Activated CD8-positive, alpha-beta T cell treated with anti-CD3 and anti-CD28 coated beads, Interleukin-2, amount 10 ng/mL, durations not matched to agents 7 days and 5 days (primary cell): ENCODE measurements at regions not wholly inside any gene's neighbourhood (a gene's known extent, or its start where the extent isn't known, plus 50 kb on each side); places are given as distances from the start of the nearest gene placed in this dataset. TPM values are rescaled to one million over a fixed set of nuclear protein-coding genes. Genes with fewer than 3 reads are reported as not detected.

Source experiments
- ATAC-seq: fragments of 150-1000 bp; cut with Tn5 transposase; one replicate; pipeline ENCODE4 v1.10.0; 2021; ENCODE audit warnings: moderate library complexity
- CTCF ChIA-PET: fragments of 350-600 bp; sonication (Branson Sonifier 250); formaldehyde crosslinking; loops from one replicate; lab custom pipeline; 2021; ENCODE audit warnings: antibody characterized with exemption; lab: Charles Lee
- POLR2A ChIA-PET: fragments of 350-600 bp; sonication (Branson Sonifier 250); formaldehyde crosslinking; loops from one replicate; lab custom pipeline; 2021; ENCODE audit warnings: antibody characterized with exemption; lab: Charles Lee
- DNase-seq: peaks from one replicate; pipeline ENCODE4 v3.0.0-alpha.2; 2020
- H3K27ac Mint-ChIP-seq: one replicate; pipeline ENCODE4 v1.8.0; 2021; ENCODE audit warnings: mild to moderate bottlenecking, mixed read lengths
- H3K27me3 Mint-ChIP-seq: one replicate; pipeline ENCODE4 v1.8.0; 2021; ENCODE audit warnings: low read depth, mixed read lengths
- H3K36me3 Mint-ChIP-seq: one replicate; pipeline ENCODE4 v1.8.0; 2021; ENCODE audit warnings: low read depth, mixed read lengths
- H3K4me1 Mint-ChIP-seq: one replicate; pipeline ENCODE4 v1.8.0; 2021; ENCODE audit warnings: low read depth, mixed read lengths
- H3K4me3 Mint-ChIP-seq: one replicate; pipeline ENCODE4 v1.8.0; 2021; ENCODE audit warnings: mild to moderate bottlenecking, mixed read lengths
- H3K9me3 Mint-ChIP-seq: one replicate; pipeline ENCODE4 v1.8.0; 2022; ENCODE audit warnings: mixed read lengths; ENCODE audit not compliant: insufficient read depth
- microRNA-seq: library from miRNA; unstranded; fragments of <30 nt; microRNA quantifications from one replicate; pipeline ENCODE4 v1.2.0, GENCODE V29; 2022

GRCh38 chr1:98001764-98002163, 80.9 kb upstream of the DPYD start:
- no peaks in the 10 kb centered on the region for H3K36me3 Mint-ChIP-seq
- no peak for DNase-seq
- H3K27me3 Mint-ChIP-seq: peaks cover 6% of the 10 kb centered on the region
- H3K4me1 Mint-ChIP-seq: no peaks in the 10 kb centered on the region
- ATAC-seq: no peak
- H3K9me3 Mint-ChIP-seq: no peaks in the 10 kb centered on the region
- POLR2A ChIA-PET: no interaction called here
- H3K4me3 Mint-ChIP-seq: no peak overlapping the region
- CTCF ChIA-PET: no interaction called here
- no peak overlapping the region for H3K27ac Mint-ChIP-seq

GRCh38 chr1:97999320-97999719, 78.5 kb upstream of the DPYD start:
- H3K9me3 Mint-ChIP-seq: no peaks in the 10 kb centered on the region
- ChIA-PET CTCF (no interaction called here), POLR2A (no interaction called here)
- no peak overlapping the region for H3K27ac Mint-ChIP-seq
- H3K4me3 Mint-ChIP-seq: no peak overlapping the region
- peaks cover 4% of the 10 kb centered on the region for H3K27me3 Mint-ChIP-seq
- ATAC-seq: no peak
- DNase-seq: no peak
- no peaks in the 10 kb centered on the region for H3K4me1 Mint-ChIP-seq
- no peaks in the 10 kb centered on the region for H3K36me3 Mint-ChIP-seq

GRCh38 chr1:97996880-97997279, 76.0 kb upstream of the DPYD start:
- Mint-ChIP-seq H3K27me3 (peaks cover 9% of the 10 kb centered on the region), H3K27ac (no peak overlapping the region), H3K9me3 (no peaks in the 10 kb centered on the region), H3K36me3 (no peaks in the 10 kb centered on the region), H3K4me1 (no peaks in the 10 kb centered on the region), H3K4me3 (no peak overlapping the region)
- POLR2A ChIA-PET: no interaction called here
- no peak for DNase-seq
- ATAC-seq: no peak
- CTCF ChIA-PET: no interaction called here

- DNase-seq: no peak
- Mint-ChIP-seq H3K27me3 (peaks cover 11% of the 10 kb centered on the region), H3K9me3 (no peaks in the 10 kb centered on the region), H3K4me1 (peaks cover 10% of the 10 kb centered on the region), H3K4me3 (no peak overlapping the region), H3K36me3 (no peaks in the 10 kb centered on the region), H3K27ac (no peak overlapping the region)
- no peak for ATAC-seq
- ChIA-PET CTCF (no interaction called here), POLR2A (no interaction called here)
Measured at GRCh38 chr1:97989094-97989680, 68.4 kb upstream of the DPYD start.

GRCh38 chr1:97986041-97987005, 65.5 kb upstream of the DPYD start:
- Mint-ChIP-seq H3K4me3 (no peak overlapping the region), H3K4me1 (peaks cover 10% of the 10 kb centered on the region), H3K36me3 (no peaks in the 10 kb centered on the region), H3K9me3 (no peaks in the 10 kb centered on the region), H3K27ac (no peak overlapping the region), H3K27me3 (peaks cover 14% of the 10 kb centered on the region)
- DNase-seq: no peak
- no peak for ATAC-seq
- CTCF ChIA-PET: no interaction called here
- POLR2A ChIA-PET: no interaction called here

- POLR2A ChIA-PET: no interaction called here
- Mint-ChIP-seq H3K9me3 (no peaks in the 10 kb centered on the region), H3K4me1 (peaks cover 10% of the 10 kb centered on the region), H3K27me3 (peaks cover 15% of the 10 kb centered on the region), H3K4me3 (no peak overlapping the region), H3K36me3 (no peaks in the 10 kb centered on the region), H3K27ac (no peak overlapping the region)
- no peak for DNase-seq
- CTCF ChIA-PET: no interaction called here
- ATAC-seq: no peak
Measured at GRCh38 chr1:97983126-97983525, 62.3 kb upstream of the DPYD start.

- Mint-ChIP-seq H3K27me3 (peaks cover 17% of the 10 kb centered on the region), H3K27ac (no peak overlapping the region), H3K9me3 (no peaks in the 10 kb centered on the region), H3K4me3 (no peak overlapping the region), H3K36me3 (no peaks in the 10 kb centered on the region), H3K4me1 (peaks cover under 1% of the 10 kb centered on the region)
- ATAC-seq (no peak), DNase-seq (no peak)
- ChIA-PET POLR2A (no interaction called here), CTCF (no interaction called here)
Measured at GRCh38 chr1:97980530-97980929, 59.7 kb upstream of the DPYD start.

GRCh38 chr1:97976801-97977200, 56.0 kb upstream of the DPYD start:
- ATAC-seq (no peak), DNase-seq (no peak)
- Mint-ChIP-seq H3K4me3 (no peak overlapping the region), H3K36me3 (no peaks in the 10 kb centered on the region), H3K27ac (no peak overlapping the region), H3K27me3 (peaks cover 12% of the 10 kb centered on the region), H3K9me3 (no peaks in the 10 kb centered on the region), H3K4me1 (no peaks in the 10 kb centered on the region)
- ChIA-PET CTCF (interaction anchor here (1.2 kb wide), 1 partner anchor 27 kb away, joined by 3 read pairs; no protein-coding TSS in a partner anchor), POLR2A (no interaction called here)

Small RNA genes lying in the stretch of these regions (microRNA-seq; reads per million reads assigned to microRNA genes)
- not detected for gene MIR2682
